ENCODE measurements at regions not wholly inside any gene's neighbourhood (a gene's known extent, or its start where the extent isn't known, plus 50 kb on each side); places are given as distances from the start of the nearest gene placed in this dataset.

DNA sequence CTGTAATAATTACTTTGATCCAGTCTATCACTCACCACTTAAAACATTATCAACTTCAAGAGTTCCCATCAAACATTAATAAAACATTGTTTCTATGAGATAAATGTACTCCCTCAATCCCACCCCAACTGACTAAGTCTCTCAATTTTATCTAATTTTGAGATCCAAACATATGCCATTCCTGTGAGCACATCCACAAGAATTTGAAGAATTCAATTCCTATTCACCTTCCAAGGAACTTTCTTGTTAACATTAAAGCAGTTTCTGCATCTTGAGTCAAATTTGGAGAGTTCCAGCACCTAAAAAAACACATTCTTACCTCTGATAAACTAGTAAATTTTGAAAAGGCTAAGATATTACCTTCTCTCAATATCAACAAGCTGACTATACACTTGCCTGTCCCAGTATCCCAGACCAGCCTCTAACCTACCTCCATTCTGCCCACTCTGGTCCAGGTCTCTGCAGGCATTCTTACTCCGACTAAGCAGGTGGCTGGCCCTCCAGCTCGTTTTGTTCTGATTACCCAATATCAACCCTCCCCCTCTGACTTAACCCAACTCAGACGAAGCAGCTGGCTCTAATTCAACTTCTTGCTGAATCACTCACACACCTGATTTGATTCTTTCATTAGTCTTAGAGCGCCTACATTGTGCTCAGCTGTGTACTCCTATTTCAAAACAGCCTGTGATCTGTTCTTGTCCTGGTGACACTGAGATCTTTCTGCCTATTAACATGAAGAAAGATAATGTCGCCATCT, 275.2 kb downstream of the IPMK start:
- Mint-ChIP-seq H3K9me3 (ENCODE audit: unreplicated experiment) (no peaks in the 10 kb centered on the region), H3K4me1 (ENCODE audit: unreplicated experiment) (no peaks in the 10 kb centered on the region), H3K36me3 (ENCODE audit: low read depth, unreplicated experiment) (no peaks in the 10 kb centered on the region), H3K27ac (ENCODE audit: unreplicated experiment) (no peak overlapping the region), H3K4me3 (ENCODE audit: unreplicated experiment) (no peak overlapping the region), H3K27me3 (ENCODE audit: unreplicated experiment) (peaks cover 2% of the 10 kb centered on the region)
- no peak for DNase-seq (ENCODE audit: low spot score)
- TF ChIP-seq, protein P1, sequence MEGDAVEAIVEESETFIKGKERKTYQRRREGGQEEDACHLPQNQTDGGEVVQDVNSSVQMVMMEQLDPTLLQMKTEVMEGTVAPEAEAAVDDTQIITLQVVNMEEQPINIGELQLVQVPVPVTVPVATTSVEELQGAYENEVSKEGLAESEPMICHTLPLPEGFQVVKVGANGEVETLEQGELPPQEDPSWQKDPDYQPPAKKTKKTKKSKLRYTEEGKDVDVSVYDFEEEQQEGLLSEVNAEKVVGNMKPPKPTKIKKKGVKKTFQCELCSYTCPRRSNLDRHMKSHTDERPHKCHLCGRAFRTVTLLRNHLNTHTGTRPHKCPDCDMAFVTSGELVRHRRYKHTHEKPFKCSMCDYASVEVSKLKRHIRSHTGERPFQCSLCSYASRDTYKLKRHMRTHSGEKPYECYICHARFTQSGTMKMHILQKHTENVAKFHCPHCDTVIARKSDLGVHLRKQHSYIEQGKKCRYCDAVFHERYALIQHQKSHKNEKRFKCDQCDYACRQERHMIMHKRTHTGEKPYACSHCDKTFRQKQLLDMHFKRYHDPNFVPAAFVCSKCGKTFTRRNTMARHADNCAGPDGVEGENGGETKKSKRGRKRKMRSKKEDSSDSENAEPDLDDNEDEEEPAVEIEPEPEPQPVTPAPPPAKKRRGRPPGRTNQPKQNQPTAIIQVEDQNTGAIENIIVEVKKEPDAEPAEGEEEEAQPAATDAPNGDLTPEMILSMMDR (IDR thresholded peaks at IDR 0.05; ENCODE audit: unreplicated experiment): no peak

DNA sequence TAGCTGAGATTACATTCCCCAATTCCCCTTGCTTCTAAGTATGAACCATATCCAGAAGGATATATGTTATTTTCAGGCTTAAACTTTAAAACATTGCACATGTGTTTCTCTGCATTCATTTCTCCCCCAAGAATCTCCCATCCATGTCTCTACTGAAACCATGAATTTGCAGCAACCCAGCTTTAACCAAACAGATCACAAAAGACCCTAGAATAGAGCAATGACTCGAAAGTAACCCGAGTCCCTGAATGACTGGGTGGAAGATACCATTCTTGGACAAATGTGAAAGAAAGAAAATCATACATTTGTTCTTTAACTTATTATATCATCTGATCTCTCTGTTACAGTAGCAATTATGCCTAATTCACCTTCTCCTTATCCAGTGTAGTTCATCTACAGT, 278.7 kb downstream of the IPMK start:
- TF ChIP-seq, protein P1 (IDR thresholded peaks at IDR 0.05; ENCODE audit: unreplicated experiment): no peak
- no peak overlapping the region for H3K27ac Mint-ChIP-seq (ENCODE audit: unreplicated experiment)
- no peaks in the 10 kb centered on the region for H3K9me3 Mint-ChIP-seq (ENCODE audit: unreplicated experiment)
- no peaks in the 10 kb centered on the region for H3K4me1 Mint-ChIP-seq (ENCODE audit: unreplicated experiment)
- no peak for DNase-seq (ENCODE audit: low spot score)
- no peaks in the 10 kb centered on the region for H3K27me3 Mint-ChIP-seq (ENCODE audit: unreplicated experiment)
- no peak overlapping the region for H3K4me3 Mint-ChIP-seq (ENCODE audit: unreplicated experiment)
- H3K36me3 Mint-ChIP-seq (ENCODE audit: low read depth, unreplicated experiment): no peaks in the 10 kb centered on the region

DNA sequence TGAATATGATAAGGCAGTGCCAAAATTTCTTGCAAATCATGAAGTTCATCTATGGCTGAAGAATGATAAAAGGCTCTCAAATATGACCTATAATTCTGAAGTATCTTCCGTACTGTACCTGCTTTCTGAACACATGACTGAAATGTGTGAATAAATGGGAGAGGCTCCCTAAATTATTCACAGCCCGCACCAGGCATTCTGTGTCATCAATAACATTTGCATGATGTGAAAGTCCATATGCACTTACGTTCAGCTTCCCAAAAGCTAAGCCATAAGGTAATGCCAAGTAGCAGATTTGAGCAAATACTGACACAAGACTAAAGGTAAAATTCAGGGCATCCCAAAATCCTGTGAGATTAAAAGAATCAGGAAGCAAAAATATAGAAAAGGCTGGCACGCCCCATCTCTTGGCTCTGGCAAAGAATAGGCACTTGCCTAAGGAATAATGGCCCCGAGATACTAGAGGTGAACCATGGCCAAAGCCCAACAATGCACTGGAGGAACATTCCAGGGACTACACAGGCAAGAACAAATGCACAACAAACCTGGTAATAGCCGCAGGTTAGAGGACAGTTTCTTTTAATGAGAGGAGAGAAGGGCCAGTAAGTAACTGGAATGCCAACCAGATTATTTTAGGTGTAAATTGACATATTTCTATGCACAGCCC, 280.5 kb downstream of the IPMK start:
- Mint-ChIP-seq H3K27me3 (ENCODE audit: unreplicated experiment) (peaks cover 2% of the 10 kb centered on the region), H3K9me3 (ENCODE audit: unreplicated experiment) (no peaks in the 10 kb centered on the region), H3K4me1 (ENCODE audit: unreplicated experiment) (no peaks in the 10 kb centered on the region), H3K36me3 (ENCODE audit: low read depth, unreplicated experiment) (no peaks in the 10 kb centered on the region), H3K27ac (ENCODE audit: unreplicated experiment) (no peak overlapping the region), H3K4me3 (ENCODE audit: unreplicated experiment) (no peak overlapping the region)
- no peak for DNase-seq (ENCODE audit: low spot score)
- TF ChIP-seq, protein P1 (IDR thresholded peaks at IDR 0.05; ENCODE audit: unreplicated experiment): no peak

DNA sequence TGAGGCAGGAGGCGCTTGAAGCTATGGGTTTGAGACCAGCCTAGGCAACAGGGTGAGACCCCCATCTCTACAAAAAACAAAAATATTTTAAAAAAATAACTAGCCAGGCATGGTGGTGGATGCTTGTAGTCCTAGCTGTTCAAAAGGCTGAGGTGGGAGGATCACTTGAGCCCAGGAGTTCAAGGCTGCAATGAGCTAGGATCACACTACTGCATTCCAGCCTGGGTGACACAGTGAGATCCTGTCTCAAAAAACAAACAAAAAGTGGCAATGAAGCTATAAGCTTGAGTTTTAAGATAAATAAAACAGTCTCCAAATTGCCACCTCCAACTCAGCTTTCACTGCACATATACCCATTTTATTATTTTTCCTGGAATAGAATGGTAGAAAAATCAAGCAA, 281.3 kb downstream of the IPMK start:
- no peaks in the 10 kb centered on the region for H3K36me3 Mint-ChIP-seq (ENCODE audit: low read depth, unreplicated experiment)
- H3K27me3 Mint-ChIP-seq (ENCODE audit: unreplicated experiment): peaks cover 2% of the 10 kb centered on the region
- TF ChIP-seq, protein P1 (IDR thresholded peaks at IDR 0.05; ENCODE audit: unreplicated experiment): no peak
- H3K9me3 Mint-ChIP-seq (ENCODE audit: unreplicated experiment): no peaks in the 10 kb centered on the region
- no peaks in the 10 kb centered on the region for H3K4me1 Mint-ChIP-seq (ENCODE audit: unreplicated experiment)
- no peak overlapping the region for H3K27ac Mint-ChIP-seq (ENCODE audit: unreplicated experiment)
- DNase-seq (ENCODE audit: low spot score): no peak
- H3K4me3 Mint-ChIP-seq (ENCODE audit: unreplicated experiment): no peak overlapping the region

DNA sequence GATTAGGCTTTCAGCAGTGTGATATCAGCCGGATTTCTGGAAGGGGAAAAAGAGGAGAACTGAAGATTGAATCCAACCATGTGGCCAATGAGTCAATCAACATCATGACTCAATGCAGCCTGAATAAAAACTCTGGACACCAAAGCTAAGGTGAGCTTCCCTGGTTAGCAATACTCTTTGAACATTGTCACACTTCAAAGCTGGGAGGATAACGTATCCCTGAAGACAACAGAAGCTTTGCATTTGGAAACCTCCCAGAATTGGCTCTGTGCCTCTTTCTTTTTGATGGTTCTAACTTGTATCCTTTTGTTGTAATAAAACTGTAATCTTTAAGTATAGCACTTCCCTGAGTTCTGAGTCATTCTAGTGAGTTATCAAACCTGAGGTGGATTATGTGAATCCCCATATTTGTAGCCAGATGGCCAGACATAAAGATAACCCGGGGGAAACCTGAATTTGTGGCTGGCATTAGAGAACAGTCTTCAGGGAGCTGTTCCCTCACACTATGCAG, 284.4 kb downstream of the IPMK start:
- H3K36me3 Mint-ChIP-seq (ENCODE audit: low read depth, unreplicated experiment): no peaks in the 10 kb centered on the region
- H3K4me3 Mint-ChIP-seq (ENCODE audit: unreplicated experiment): no peak overlapping the region
- H3K27ac Mint-ChIP-seq (ENCODE audit: unreplicated experiment): no peak overlapping the region
- H3K9me3 Mint-ChIP-seq (ENCODE audit: unreplicated experiment): no peaks in the 10 kb centered on the region
- H3K27me3 Mint-ChIP-seq (ENCODE audit: unreplicated experiment): peaks cover 2% of the 10 kb centered on the region
- no peak for DNase-seq (ENCODE audit: low spot score)
- no peaks in the 10 kb centered on the region for H3K4me1 Mint-ChIP-seq (ENCODE audit: unreplicated experiment)
- TF ChIP-seq, protein P1 (IDR thresholded peaks at IDR 0.05; ENCODE audit: unreplicated experiment): no peak

Measured in endothelial cell (in vitro differentiated cells).